ENCODE measurements at regions not wholly inside any gene's neighbourhood (a gene's known extent, or its start where the extent isn't known, plus 50 kb on each side); places are given as distances from the start of the nearest gene placed in this dataset.

GRCh38 chr7:124323597-124323996, 290.7 kb upstream of the TMEM229A start:
- H3K9me2 ChIP-seq (replicated peaks; ENCODE audit: insufficient read depth, low read length): no peaks in the 10 kb centered on the region
- no peak for TF ChIP-seq EZH2phosphoT487 (conservative IDR thresholded peaks at IDR 0.05; ENCODE audit: low read length)
- TF ChIP-seq CTCF (IDR thresholded peaks at IDR 0.05; ENCODE audit: insufficient read depth, low read length, poor library complexity, severe bottlenecking): no peak
- no peaks in the 10 kb centered on the region for H3K36me3 ChIP-seq (ENCODE audit: low read length)
- no peak overlapping the region for H2AFZ ChIP-seq (ENCODE audit: low read depth, low read length, severe bottlenecking)
- H3K4me3 ChIP-seq (ENCODE audit: insufficient read depth, low read length, poor library complexity, severe bottlenecking): no peak overlapping the region
- no peaks in the 10 kb centered on the region for H3F3A ChIP-seq (ENCODE audit: insufficient read depth)
- no peaks in the 10 kb centered on the region for H3K27me3 ChIP-seq (ENCODE audit: low read length)
- no peaks in the 10 kb centered on the region for H3K79me2 ChIP-seq (ENCODE audit: insufficient read depth, low read length)
- H3K4me2 ChIP-seq (ENCODE audit: low read depth, low read length, poor library complexity, severe bottlenecking): no peak overlapping the region
- no peaks in the 10 kb centered on the region for H4K20me1 ChIP-seq (ENCODE audit: low read depth, low read length)
- H3K9me3 ChIP-seq (ENCODE audit: insufficient read depth, low read length): no peaks in the 10 kb centered on the region
- H3K9ac ChIP-seq (ENCODE audit: low read length): no peak overlapping the region
- H3K27ac ChIP-seq (ENCODE audit: low read depth, low read length): no peak overlapping the region

- Histone ChIP-seq H4K20me1 (ENCODE audit: low read depth, low read length) (no peaks in the 10 kb centered on the region), H3K4me3 (ENCODE audit: insufficient read depth, low read length, poor library complexity, severe bottlenecking) (no peak overlapping the region), H3K9me3 (ENCODE audit: insufficient read depth, low read length) (no peaks in the 10 kb centered on the region), H2AFZ (ENCODE audit: low read depth, low read length, severe bottlenecking) (no peak overlapping the region), H3K4me2 (ENCODE audit: low read depth, low read length, poor library complexity, severe bottlenecking) (no peak overlapping the region), H3K9me2 (replicated peaks; ENCODE audit: insufficient read depth, low read length) (no peaks in the 10 kb centered on the region), H3K27me3 (ENCODE audit: low read length) (no peaks in the 10 kb centered on the region), H3K79me2 (ENCODE audit: insufficient read depth, low read length) (no peaks in the 10 kb centered on the region), H3K27ac (ENCODE audit: low read depth, low read length) (no peak overlapping the region), H3K9ac (ENCODE audit: low read length) (no peak overlapping the region), H3F3A (ENCODE audit: insufficient read depth) (no peaks in the 10 kb centered on the region), H3K36me3 (ENCODE audit: low read length) (no peaks in the 10 kb centered on the region)
- no peak for TF ChIP-seq CTCF (IDR thresholded peaks at IDR 0.05; ENCODE audit: insufficient read depth, low read length, poor library complexity, severe bottlenecking)
- no peak for TF ChIP-seq EZH2phosphoT487 (conservative IDR thresholded peaks at IDR 0.05; ENCODE audit: low read length)
Measured at GRCh38 chr7:124322561-124322960, 289.7 kb upstream of the TMEM229A start.

- Histone ChIP-seq H3K9me3 (ENCODE audit: insufficient read depth, low read length) (no peaks in the 10 kb centered on the region), H3K27ac (ENCODE audit: low read depth, low read length) (no peak overlapping the region)
- TF ChIP-seq EZH2phosphoT487 (conservative IDR thresholded peaks at IDR 0.05; ENCODE audit: low read length) (no peak), CTCF (IDR thresholded peaks at IDR 0.05; ENCODE audit: insufficient read depth, low read length, poor library complexity, severe bottlenecking) (no peak)
Measured at GRCh38 chr7:124318721-124319450, 286.0 kb upstream of the TMEM229A start.

More at GRCh38 chr7:124318721-124319450, 286.0 kb upstream of the TMEM229A start:
- Histone ChIP-seq H3K36me3 (ENCODE audit: low read length) (no peaks in the 10 kb centered on the region), H3K4me2 (ENCODE audit: low read depth, low read length, poor library complexity, severe bottlenecking) (no peak overlapping the region), H3K9ac (ENCODE audit: low read length) (no peak overlapping the region), H2AFZ (ENCODE audit: low read depth, low read length, severe bottlenecking) (no peak overlapping the region), H4K20me1 (ENCODE audit: low read depth, low read length) (no peaks in the 10 kb centered on the region), H3F3A (ENCODE audit: insufficient read depth) (no peaks in the 10 kb centered on the region), H3K9me2 (replicated peaks; ENCODE audit: insufficient read depth, low read length) (no peaks in the 10 kb centered on the region), H3K79me2 (ENCODE audit: insufficient read depth, low read length) (no peaks in the 10 kb centered on the region), H3K27me3 (ENCODE audit: low read length) (no peaks in the 10 kb centered on the region), H3K4me3 (ENCODE audit: insufficient read depth, low read length, poor library complexity, severe bottlenecking) (no peak overlapping the region)

All from SU-DHL-6 (cell line).